Neuronal stem cell (in vitro differentiated cells): ENCODE measurements at regions not wholly inside any gene's neighbourhood (a gene's known extent, or its start where the extent isn't known, plus 50 kb on each side); places are given as distances from the start of the nearest gene placed in this dataset.

Source experiments
- DNase-seq: peaks from one replicate; pipeline ENCODE4 v3.0.0-alpha.2; 2013; ENCODE audit warnings: low spot score
- H2AFZ ChIP-seq: one replicate; pipeline ENCODE4 v1.6.1; 2013; ENCODE audit warnings: mild to moderate bottlenecking, low read length, inconsistent platforms
- H2AK5ac ChIP-seq: 2 replicates; pipeline ENCODE4 v1.6.1; 2013; ENCODE audit warnings: low read depth, mild to moderate bottlenecking, inconsistent platforms, low read length, moderate library complexity, mixed read lengths
- H2BK120ac ChIP-seq: 2 replicates; pipeline ENCODE4 v1.6.1; 2013; ENCODE audit warnings: low read depth, mild to moderate bottlenecking, inconsistent platforms, low read length, moderate library complexity, mixed read lengths
- H2BK12ac ChIP-seq: one replicate; pipeline ENCODE4 v1.6.1; 2013; ENCODE audit warnings: low read length, inconsistent platforms
- H2BK15ac ChIP-seq: 2 replicates; pipeline ENCODE4 v1.6.1; 2013; ENCODE audit warnings: mild to moderate bottlenecking, low read length, inconsistent platforms, mixed read lengths
- H2BK5ac ChIP-seq: one replicate; pipeline ENCODE4 v1.6.1; 2013; ENCODE audit warnings: inconsistent platforms, mild to moderate bottlenecking, low read length, moderate library complexity
- H3K14ac ChIP-seq: one replicate; pipeline ENCODE4 v1.6.1; 2013; ENCODE audit warnings: low read length, inconsistent platforms
- H3K18ac ChIP-seq: 2 replicates; pipeline ENCODE4 v1.6.1; 2013; ENCODE audit warnings: low read length, inconsistent platforms
- H3K23ac ChIP-seq: 2 replicates; pipeline ENCODE4 v1.6.1; 2013; ENCODE audit warnings: low read depth, mild to moderate bottlenecking, mixed read lengths, low read length, inconsistent platforms; ENCODE audit not compliant: poor library complexity
- H3K27ac ChIP-seq: replicated peaks from 3 replicates; pipeline ENCODE4 v1.5.1; 2013; ENCODE audit warnings: low read length, inconsistent platforms
- H3K27me3 ChIP-seq, 3 experiments: 2 replicates each; pipeline ENCODE4 v1.6.1; 2013; ENCODE audit warnings: low read length in 3 of 3, mild to moderate bottlenecking in 2 of 3, inconsistent platforms in 1 of 3, low read depth in 1 of 3, mixed read lengths in 1 of 3, moderate library complexity in 1 of 3; ENCODE audit not compliant: control insufficient read depth in 3 of 3, insufficient read depth in 3 of 3
- H3K36me3 ChIP-seq, 2 donors: replicated peaks in 1 of 2; 2 replicates each; pipeline ENCODE4 v1.6.1; 2013; ENCODE audit warnings: low read length in 2 of 2; ENCODE audit not compliant: control insufficient read depth in 2 of 2, insufficient read depth in 2 of 2
- H3K4ac ChIP-seq: 2 replicates; pipeline ENCODE4 v1.6.1; 2013; ENCODE audit warnings: inconsistent platforms, mild to moderate bottlenecking, low read length, moderate library complexity
- H3K4me1 ChIP-seq, 2 donors: 1 replicate in 1 of 2; 2 replicates in 1 of 2; pipeline ENCODE4 v1.6.1; 2013; ENCODE audit warnings: low read length in 2 of 2, low read depth in 1 of 2; ENCODE audit not compliant: control insufficient read depth in 2 of 2, insufficient read depth in 1 of 2
- H3K4me2 ChIP-seq: one replicate; pipeline ENCODE4 v1.6.1; 2013; ENCODE audit warnings: mild to moderate bottlenecking, low read length, inconsistent platforms; ENCODE audit not compliant: insufficient read depth, poor library complexity, severe bottlenecking
- H3K4me3 ChIP-seq, 2 donors: 2 replicates each; pipeline ENCODE4 v1.5.1; 2013; ENCODE audit warnings: low read length in 2 of 2, mild to moderate bottlenecking in 2 of 2, inconsistent platforms in 1 of 2, moderate library complexity in 1 of 2
- H3K79me1 ChIP-seq: one replicate; pipeline ENCODE4 v1.6.1; 2013; ENCODE audit warnings: low read depth, mild to moderate bottlenecking, inconsistent platforms, low read length, moderate library complexity
- H3K9ac ChIP-seq: one replicate; pipeline ENCODE4 v1.6.1; 2013; ENCODE audit warnings: mild to moderate bottlenecking, low read depth, low read length, inconsistent platforms; ENCODE audit not compliant: poor library complexity
- H3K9me3 ChIP-seq, 2 donors: replicated peaks in 1 of 2; 2 replicates each; pipeline versions ENCODE3 to v1.6.1; 2013; ENCODE audit warnings: low read length in 2 of 2, mild to moderate bottlenecking in 2 of 2, inconsistent platforms in 1 of 2, low read depth in 1 of 2, mixed read lengths in 1 of 2, moderate library complexity in 1 of 2; ENCODE audit not compliant: control insufficient read depth in 2 of 2, insufficient read depth in 1 of 2
- H4K8ac ChIP-seq: one replicate; pipeline ENCODE4 v1.6.1; 2013; ENCODE audit warnings: low read depth, mild to moderate bottlenecking, inconsistent platforms, low read length, moderate library complexity
- H4K91ac ChIP-seq: one replicate; pipeline ENCODE4 v1.6.1; 2013; ENCODE audit warnings: low read length, low read depth, mild to moderate bottlenecking, inconsistent platforms; ENCODE audit not compliant: poor library complexity
- WGBS, 2 donors: extraction: QIAGEN DNeasy Blood & Tissue Kit; methylation state at CpG; one replicate each; pipeline ENCODE4 v1.1.7; 2013; ENCODE audit warnings: missing lambda C conversion rate in 2 of 2, mixed read lengths in 1 of 2; ENCODE audit not compliant: insufficient read length in 2 of 2, insufficient replicate concordance in 1 of 2; ENCODE audit errors: extremely low coverage in 2 of 2; 5-methylcytosine and 5-hydroxymethylcytosine counted together

DNA sequence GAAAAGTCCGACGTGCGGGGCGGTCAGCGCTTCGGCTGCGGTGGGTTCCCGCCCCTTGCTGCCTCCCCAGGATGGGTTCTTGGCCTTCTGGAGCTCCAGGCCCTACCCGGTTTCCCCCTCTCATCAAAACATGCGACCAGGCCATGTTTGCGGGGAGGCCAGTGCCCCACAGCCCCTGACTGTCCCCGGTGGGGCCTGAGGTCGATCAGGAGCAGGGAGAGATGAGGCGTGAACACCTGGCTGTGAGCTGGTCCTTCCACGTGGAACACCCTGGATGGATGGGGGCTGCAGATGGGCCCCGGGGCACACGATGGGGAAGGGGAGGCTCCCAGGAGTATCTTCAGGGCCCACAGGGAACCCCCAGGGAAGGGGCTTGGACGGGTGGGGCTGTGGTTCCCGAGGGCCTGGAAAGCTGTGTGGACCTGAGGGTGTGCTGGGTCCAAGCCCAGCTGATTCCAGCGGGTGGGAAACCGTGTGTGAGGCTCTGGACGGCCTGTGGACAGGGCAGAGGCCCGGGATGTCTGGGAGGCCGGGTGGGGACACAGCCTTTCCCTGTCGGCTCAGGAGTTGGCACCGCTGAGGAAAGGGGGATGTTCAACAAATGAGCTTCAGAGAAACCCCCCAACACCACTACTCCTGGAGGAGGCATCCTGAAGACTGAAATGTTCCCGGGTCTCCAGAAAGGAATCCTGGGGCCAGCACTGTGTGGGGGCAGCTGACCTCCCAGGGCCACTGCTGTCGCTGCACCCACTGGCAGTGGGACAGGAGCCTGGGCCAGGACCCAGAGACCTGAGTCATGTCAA is 187.0 kb upstream of the C14orf180 start:
- Histone ChIP-seq H3K4me3 (no peak overlapping the region), H2BK120ac (peak overlapping the region; percentile 82), H3K79me1 (peaks cover 2% of the 10 kb centered on the region), H4K91ac (no peak overlapping the region), H3K23ac (peak overlapping the region; percentile 43), H3K36me3 (no peaks in the 10 kb centered on the region), H2AK5ac (peak overlapping the region; percentile 93), H3K14ac (no peak overlapping the region), H4K8ac (no peak overlapping the region), H3K4ac (no peak overlapping the region), H2AFZ (no peak overlapping the region), H3K9ac (peak overlapping the region; percentile 30), H2BK12ac (no peak overlapping the region), H3K9me3 (peaks cover 0 to 2% of the 10 kb centered on the region in 2 donors), H3K4me1 (no peaks in the 10 kb centered on the region), H3K4me2 (no peak overlapping the region), H2BK15ac (peak overlapping the region; percentile 40), H3K27me3 (peaks cover 0 to 48% (median 0%) of the 10 kb centered on the region in 3 experiments), H2BK5ac (peak overlapping the region; percentile 54), H3K27ac (no peak overlapping the region), H3K18ac (peak overlapping the region; percentile 59)
- no CpG with 5 or more reads among the region's 28 CpGs for WGBS, 2 donors
- no peak for DNase-seq

DNA sequence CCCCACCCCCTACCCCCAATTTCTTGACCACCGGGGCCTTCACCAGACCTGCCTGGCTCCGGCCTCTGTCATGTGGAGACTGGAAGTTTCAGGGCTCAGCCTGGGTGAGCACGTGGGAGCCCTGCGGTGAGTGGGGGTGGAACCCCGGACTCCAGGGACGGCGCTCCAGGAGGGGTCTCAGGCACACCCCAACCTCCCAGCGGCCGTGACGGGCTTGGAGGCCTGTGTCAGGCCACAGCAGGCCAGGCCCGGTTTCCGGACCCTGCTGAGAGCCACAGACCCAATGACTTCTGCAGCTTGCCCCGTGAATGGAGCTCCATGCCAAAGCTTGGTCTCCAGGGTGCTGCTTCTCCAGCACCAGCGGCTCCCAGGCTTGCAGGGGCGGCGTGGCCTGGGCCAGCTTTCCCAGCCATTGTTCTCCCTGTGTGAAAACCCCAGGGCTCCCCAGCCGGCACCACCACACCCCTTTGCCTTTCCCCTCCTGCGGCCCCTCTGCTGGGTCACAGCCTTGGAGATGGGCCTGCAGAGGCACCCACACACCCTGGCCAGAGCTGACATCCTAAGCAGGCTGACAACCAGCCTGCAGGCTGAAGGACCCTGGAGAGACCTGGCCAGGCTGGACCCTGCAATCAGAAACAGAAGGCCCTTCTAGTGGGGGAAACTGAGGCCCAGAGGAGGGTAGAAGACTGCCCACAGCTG is 186.2 kb upstream of the C14orf180 start:
- H2AFZ ChIP-seq: no peak overlapping the region

DNA sequence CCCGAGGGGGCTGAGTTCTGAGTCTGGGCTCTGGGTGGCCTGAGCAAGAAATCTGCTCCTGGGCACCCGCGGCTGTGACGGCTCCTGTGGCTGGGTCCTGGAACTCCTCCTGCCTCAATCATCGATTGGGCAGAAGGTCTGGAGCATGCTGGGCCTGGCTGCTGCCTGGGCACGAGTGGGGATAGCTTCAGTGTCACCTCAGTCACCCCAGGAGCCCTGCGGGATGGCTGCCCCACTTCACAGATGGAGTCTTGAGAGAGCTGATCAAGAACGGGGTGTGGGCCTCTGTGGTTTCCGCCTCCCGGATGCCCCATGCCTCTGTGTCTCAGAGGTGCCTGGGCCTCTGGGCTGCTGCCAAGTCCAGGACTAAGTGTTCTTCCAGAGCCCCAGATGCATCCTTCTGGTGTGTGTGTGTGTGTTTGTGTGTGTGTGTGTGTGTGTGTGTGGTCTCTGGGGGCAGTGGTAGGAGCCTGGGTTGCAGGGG is 185.6 kb upstream of the C14orf180 start:
- H3K14ac ChIP-seq: peak overlapping the region; percentile 39
- peak overlapping the region; percentile 8 for H2BK15ac ChIP-seq
- no peak overlapping the region for H3K4me3 ChIP-seq
- H3K4me1 ChIP-seq: no peaks in the 10 kb centered on the region
- peak overlapping the region; percentile 37 for H3K23ac ChIP-seq
- peaks cover 0 to 4% of the 10 kb centered on the region in 2 donors for H3K9me3 ChIP-seq
- H3K27me3 ChIP-seq: peaks cover 0 to 44% (median 0%) of the 10 kb centered on the region in 3 experiments
- H3K18ac ChIP-seq: peak overlapping the region; percentile 70
- no peak overlapping the region for H3K9ac ChIP-seq
- no peak for DNase-seq
- no peak overlapping the region for H2AFZ ChIP-seq
- H3K4ac ChIP-seq: no peak overlapping the region
- peak overlapping the region; percentile 93 for H2AK5ac ChIP-seq
- H4K91ac ChIP-seq: no peak overlapping the region
- peak overlapping the region; percentile 47 for H2BK5ac ChIP-seq
- peak overlapping the region; percentile 44 for H2BK120ac ChIP-seq
- H2BK12ac ChIP-seq: no peak overlapping the region
- H4K8ac ChIP-seq: no peak overlapping the region
- H3K79me1 ChIP-seq: no peaks in the 10 kb centered on the region
- no peak overlapping the region for H3K27ac ChIP-seq
- H3K36me3 ChIP-seq: no peaks in the 10 kb centered on the region
- WGBS, 2 donors: no CpG with 5 or more reads among the region's 10 CpGs
- no peak overlapping the region for H3K4me2 ChIP-seq

More for the DNA sequence above, 186.2 kb upstream of the C14orf180 start:
- H2BK5ac ChIP-seq: peak overlapping the region; percentile 54
- H2BK15ac ChIP-seq: peak overlapping the region; percentile 8
- no CpG with 5 or more reads among the region's 18 CpGs for WGBS, 2 donors
- H3K4me1 ChIP-seq: no peaks in the 10 kb centered on the region
- peak overlapping the region; percentile 43 for H3K23ac ChIP-seq
- H3K9me3 ChIP-seq: peaks cover 0 to 2% of the 10 kb centered on the region in 2 donors
- H2BK12ac ChIP-seq: peak overlapping the region; percentile 46
- no peak for DNase-seq
- no peak overlapping the region for H3K4ac ChIP-seq
- no peak overlapping the region for H4K8ac ChIP-seq
- no peak overlapping the region for H3K4me3 ChIP-seq
- peak overlapping the region; percentile 59 for H3K18ac ChIP-seq
- H3K27ac ChIP-seq: no peak overlapping the region
- no peak overlapping the region for H4K91ac ChIP-seq
- no peak overlapping the region for H3K14ac ChIP-seq
- peak overlapping the region; percentile 44 for H2BK120ac ChIP-seq
- H3K36me3 ChIP-seq: no peaks in the 10 kb centered on the region
- H3K79me1 ChIP-seq: peaks cover 2% of the 10 kb centered on the region
- peak overlapping the region; percentile 93 for H2AK5ac ChIP-seq
- H3K9ac ChIP-seq: peak overlapping the region; percentile 4
- no peak overlapping the region for H3K4me2 ChIP-seq
- H3K27me3 ChIP-seq: peaks cover 0 to 44% (median 0%) of the 10 kb centered on the region in 3 experiments

DNA sequence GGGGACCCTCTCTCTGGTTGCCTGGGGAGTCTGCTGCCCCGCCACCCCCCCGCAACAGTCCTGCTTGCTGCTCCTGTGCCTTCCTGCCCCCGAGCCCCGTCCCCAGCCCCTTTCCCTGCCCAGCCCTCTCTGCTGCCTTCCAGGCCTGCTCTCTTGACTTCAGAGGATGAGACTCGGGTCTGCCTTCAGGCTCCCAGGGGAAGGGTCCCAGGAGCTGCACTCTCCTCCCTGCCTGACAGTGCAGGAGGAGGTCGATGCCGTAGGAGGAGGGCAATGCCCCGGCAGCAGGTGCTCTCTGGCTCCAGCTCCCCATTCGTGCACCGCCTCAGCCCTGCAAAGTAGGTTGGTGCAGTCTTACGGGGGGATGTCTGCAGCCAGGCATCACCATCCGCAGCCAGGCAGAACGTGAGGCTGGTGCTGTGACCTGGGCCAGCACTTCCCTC is 185.1 kb upstream of the C14orf180 start:
- peak overlapping the region in 1 of 2 donors; percentile 2 for H3K4me3 ChIP-seq
- no peak for DNase-seq
- H3K18ac ChIP-seq: peak overlapping the region; percentile 70
- no peak overlapping the region for H2BK12ac ChIP-seq
- peak overlapping the region; percentile 49 for H2BK15ac ChIP-seq
- H3K14ac ChIP-seq: peak overlapping the region; percentile 94
- peak overlapping the region; percentile 75 for H3K23ac ChIP-seq
- peaks cover 0 to 2% of the 10 kb centered on the region in 2 donors for H3K4me1 ChIP-seq
- WGBS, 2 donors: no CpG with 5 or more reads among the region's 13 CpGs
- peak overlapping the region; percentile 38 for H3K9ac ChIP-seq
- H3K4ac ChIP-seq: no peak overlapping the region
- no peak overlapping the region for H4K91ac ChIP-seq
- peaks cover 0 to 4% of the 10 kb centered on the region in 2 donors for H3K9me3 ChIP-seq
- H3K36me3 ChIP-seq: no peaks in the 10 kb centered on the region
- peak overlapping the region; percentile 47 for H2BK5ac ChIP-seq
- peak overlapping the region; percentile 44 for H2BK120ac ChIP-seq
- H4K8ac ChIP-seq: no peak overlapping the region
- H3K27ac ChIP-seq: no peak overlapping the region
- H3K79me1 ChIP-seq: no peaks in the 10 kb centered on the region
- H3K4me2 ChIP-seq: no peak overlapping the region
- no peak overlapping the region for H2AFZ ChIP-seq
- peak overlapping the region; percentile 93 for H2AK5ac ChIP-seq
- peaks cover 0 to 44% (median 0%) of the 10 kb centered on the region in 3 experiments for H3K27me3 ChIP-seq
